ENCODE measurements at regions not wholly inside any gene's neighbourhood (a gene's known extent, or its start where the extent isn't known, plus 50 kb on each side); places are given as distances from the start of the nearest gene placed in this dataset.
"Not testable (repeated sequence)": the region's sequence is repeated elsewhere in the genome, so short reads cannot be mapped to it uniquely, and the experiment has no call there.

- DNase-seq, result no peak
- in situ Hi-C loops (cut with MboI; ENCODE audit: low pct_unique_long_range_greater_than_20kb, low sequenced_read_pairs), result no loop called here
These were observed 73.2 kb downstream of the MTNR1A start for GRCh38 chr4:186481998-186482790.

- DNase-seq, result no peak
- in situ Hi-C loops (cut with MboI; ENCODE audit: low pct_unique_long_range_greater_than_20kb, low sequenced_read_pairs), result no loop called here
These were observed 80.2 kb downstream of the MTNR1A start for GRCh38 chr4:186475202-186475601.

- in situ Hi-C loops (cut with MboI; ENCODE audit: low pct_unique_long_range_greater_than_20kb, low sequenced_read_pairs), result no loop called here
- no peak for DNase-seq
These were observed 81.4 kb downstream of the MTNR1A start for GRCh38 chr4:186473933-186474332.

- peak; percentile 18 for DNase-seq
- in situ Hi-C loops (cut with MboI; ENCODE audit: low pct_unique_long_range_greater_than_20kb, low sequenced_read_pairs), result no loop called here
These were observed 82.4 kb downstream of the MTNR1A start for GRCh38 chr4:186472948-186473347.

- no peak for DNase-seq
- in situ Hi-C loops (cut with MboI; ENCODE audit: low pct_unique_long_range_greater_than_20kb, low sequenced_read_pairs), result no loop called here
These were observed 83.9 kb downstream of the MTNR1A start for GRCh38 chr4:186471441-186471840.

- in situ Hi-C loops (cut with MboI; ENCODE audit: low pct_unique_long_range_greater_than_20kb, low sequenced_read_pairs), result no loop called here
- no peak for DNase-seq
These were observed 97.3 kb downstream of the MTNR1A start for GRCh38 chr4:186458050-186458449.

- in situ Hi-C loops (cut with MboI; ENCODE audit: low pct_unique_long_range_greater_than_20kb, low sequenced_read_pairs), result no loop called here
- no peak for DNase-seq
These were observed 103.4 kb downstream of the MTNR1A start for GRCh38 chr4:186451982-186452381.

- in situ Hi-C loops (cut with MboI; ENCODE audit: low pct_unique_long_range_greater_than_20kb, low sequenced_read_pairs), result no loop called here
- DNase-seq, result peak; percentile 12
These were observed 105.4 kb downstream of the MTNR1A start for GRCh38 chr4:186449954-186450353.

- in situ Hi-C loops (cut with MboI; ENCODE audit: low pct_unique_long_range_greater_than_20kb, low sequenced_read_pairs), result no loop called here
- DNase-seq, result no peak
These were observed 110.3 kb downstream of the MTNR1A start for GRCh38 chr4:186445040-186445439.

- in situ Hi-C loops (cut with MboI; ENCODE audit: low pct_unique_long_range_greater_than_20kb, low sequenced_read_pairs), result no loop called here
- DNase-seq, result no peak
These were observed 113.9 kb downstream of the MTNR1A start for GRCh38 chr4:186441502-186441901.

- DNase-seq, result no peak
- in situ Hi-C loops (cut with MboI; ENCODE audit: low pct_unique_long_range_greater_than_20kb, low sequenced_read_pairs), result no loop called here
These were observed 126.9 kb downstream of the MTNR1A start for GRCh38 chr4:186428481-186428880.

GRCh38 chr4:186424745-186425144 is 130.6 kb downstream of the MTNR1A start:
- in situ Hi-C loops (cut with MboI; ENCODE audit: low pct_unique_long_range_greater_than_20kb, low sequenced_read_pairs), result no loop called here
- no peak for DNase-seq

GRCh38 chr4:186422296-186422695 is 133.1 kb downstream of the MTNR1A start:
- no peak for DNase-seq
- in situ Hi-C loops (cut with MboI; ENCODE audit: low pct_unique_long_range_greater_than_20kb, low sequenced_read_pairs), result no loop called here

GRCh38 chr4:186416451-186417060 is 138.8 kb downstream of the MTNR1A start:
- in situ Hi-C loops (cut with MboI; ENCODE audit: low pct_unique_long_range_greater_than_20kb, low sequenced_read_pairs), result no loop called here
- DNase-seq, result no peak

- DNase-seq, result no peak
- in situ Hi-C loops (cut with MboI; ENCODE audit: low pct_unique_long_range_greater_than_20kb, low sequenced_read_pairs), result no loop called here
These were observed 141.0 kb downstream of the MTNR1A start for GRCh38 chr4:186414390-186414789.

- in situ Hi-C loops (cut with MboI; ENCODE audit: low pct_unique_long_range_greater_than_20kb, low sequenced_read_pairs), result no loop called here
- no peak for DNase-seq
These were observed 140.0 kb downstream of the F11 start for GRCh38 chr4:186405957-186406356.

GRCh38 chr4:186404562-186405134 is 138.7 kb downstream of the F11 start:
- no peak for DNase-seq
- in situ Hi-C loops (cut with MboI; ENCODE audit: low pct_unique_long_range_greater_than_20kb, low sequenced_read_pairs), result no loop called here

- in situ Hi-C loops (cut with MboI; ENCODE audit: low pct_unique_long_range_greater_than_20kb, low sequenced_read_pairs), result no loop called here
These were observed 134.7 kb downstream of the F11 start for GRCh38 chr4:186400676-186401075.

GRCh38 chr4:186392017-186392416 is 126.0 kb downstream of the F11 start:
- in situ Hi-C loops (cut with MboI; ENCODE audit: low pct_unique_long_range_greater_than_20kb, low sequenced_read_pairs), result no loop called here
- DNase-seq, result no peak

More at GRCh38 chr4:186400676-186401075, 134.7 kb downstream of the F11 start:
- no peak for DNase-seq

- in situ Hi-C loops (cut with MboI; ENCODE audit: low pct_unique_long_range_greater_than_20kb, low sequenced_read_pairs); DNase-seq: not testable (repeated sequence)
These were observed 118.3 kb downstream of the F11 start for GRCh38 chr4:186384328-186384727.

All from KBM-7 (cell line).